HG02623 (cell line): ENCODE measurements at regions not wholly inside any gene's neighbourhood (a gene's known extent, or its start where the extent isn't known, plus 50 kb on each side); places are given as distances from the start of the nearest gene placed in this dataset.

ENCODE experiments used
- ATAC-seq: cut with Tn5 transposase; IDR thresholded peaks from one replicate; pipeline ENCODE4 v1.9.1; 2021; ENCODE audit warnings: moderate library complexity; ENCODE audit not compliant: unreplicated experiment

DNA sequence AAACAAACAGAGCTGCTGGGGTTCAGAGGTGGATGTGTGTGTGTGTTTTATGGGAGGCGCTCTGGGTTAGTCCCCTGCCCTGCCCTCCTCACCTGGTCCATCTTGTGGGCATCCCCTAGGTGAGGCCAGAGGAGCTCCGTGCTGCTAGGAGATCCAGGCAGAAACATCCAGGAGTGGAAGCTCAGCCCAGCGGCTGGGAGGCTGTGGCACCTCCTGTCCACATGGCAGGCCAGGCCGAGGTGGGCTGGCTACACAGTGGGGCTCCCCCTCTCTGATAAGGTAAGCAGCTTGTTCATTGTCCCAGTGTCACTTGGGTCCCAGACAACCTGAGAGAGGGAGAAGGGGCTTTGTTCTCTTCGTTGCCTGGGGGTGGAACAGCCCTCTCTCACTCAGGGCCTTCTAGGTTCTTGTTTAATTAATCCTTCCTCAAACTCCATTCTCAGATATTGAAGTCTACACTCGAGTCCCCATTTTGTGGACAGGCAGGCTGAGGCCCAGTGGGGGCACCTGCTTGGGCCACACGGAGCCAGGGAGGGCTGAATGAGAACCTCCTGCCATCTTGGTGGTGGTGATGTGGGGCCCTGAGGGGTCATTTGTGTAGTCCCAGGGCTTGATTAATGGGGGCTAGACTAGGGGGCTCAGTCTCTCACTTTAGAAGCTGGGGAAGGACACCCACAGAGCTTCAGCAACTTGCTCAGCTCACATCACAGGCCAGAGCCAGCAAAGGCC lies 216.8 kb upstream of the GPR26 start:
- ATAC-seq: no peak

DNA sequence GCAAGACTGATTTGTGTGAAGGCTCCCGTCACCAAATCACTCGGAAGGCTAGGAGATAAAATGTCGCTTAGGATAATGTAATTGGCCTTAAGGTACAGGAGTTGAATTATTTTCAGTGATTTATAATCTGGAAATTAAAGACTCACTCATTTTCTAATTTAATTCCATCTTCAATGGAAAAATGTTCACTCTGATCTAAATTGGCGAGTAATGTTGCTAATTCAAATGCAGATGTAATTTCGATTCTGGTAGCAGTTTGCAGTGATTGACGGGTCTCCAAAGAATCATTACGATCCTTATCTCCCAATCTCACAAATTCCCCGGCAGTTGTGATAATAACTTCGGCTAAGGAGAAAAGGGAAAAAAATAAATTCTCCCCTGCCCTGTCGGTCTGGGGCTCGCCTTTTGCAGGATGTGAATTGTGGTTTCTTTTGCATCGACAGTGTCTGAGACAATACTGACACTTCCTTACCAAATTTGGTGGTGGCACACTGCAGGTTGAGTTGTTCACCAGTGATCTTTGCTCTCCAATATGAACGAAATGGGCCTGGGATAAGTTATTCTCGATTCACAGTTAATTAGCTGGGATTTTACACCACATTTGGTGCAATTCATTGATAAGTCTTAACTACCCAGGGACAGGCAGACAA lies 215.1 kb upstream of the GPR26 start:
- no peak for ATAC-seq

GRCh38 chr10:123451618-123452245 lies 214.4 kb upstream of the GPR26 start:
- ATAC-seq: no peak

GRCh38 chr10:123454987-123455386 lies 211.2 kb upstream of the GPR26 start:
- no peak for ATAC-seq

- no peak for ATAC-seq
Observed at GRCh38 chr10:123455861-123456260, 210.3 kb upstream of the GPR26 start.

DNA sequence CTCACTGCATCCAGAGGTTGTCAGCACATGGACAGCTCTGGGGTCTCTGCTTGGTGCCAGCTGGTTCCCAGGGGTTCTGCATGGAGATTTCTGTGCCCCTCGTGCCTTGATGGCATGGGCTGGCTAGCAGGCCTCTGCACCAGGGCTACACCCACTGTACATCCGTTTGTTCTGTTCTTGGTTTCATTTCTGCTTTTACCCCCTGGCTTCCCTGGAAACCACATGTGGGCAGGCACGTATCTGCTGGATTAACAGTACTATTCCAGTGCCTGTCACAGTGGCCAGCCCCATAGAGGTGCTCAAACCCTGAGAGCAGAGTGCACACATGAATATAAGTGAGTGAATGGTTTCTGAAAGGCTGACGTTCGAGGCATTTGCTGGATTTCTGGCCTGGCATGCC lies 207.2 kb upstream of the GPR26 start:
- no peak for ATAC-seq

- no peak for ATAC-seq
Observed at GRCh38 chr10:123459371-123460091, 206.6 kb upstream of the GPR26 start.

GRCh38 chr10:123462246-123462645 lies 203.9 kb upstream of the GPR26 start:
- ATAC-seq: no peak

- no peak for ATAC-seq
Observed at GRCh38 chr10:123462756-123463155, 203.4 kb upstream of the GPR26 start.

- ATAC-seq: no peak
Observed at GRCh38 chr10:123463181-123463580, 203.0 kb upstream of the GPR26 start.

- ATAC-seq: no peak
Observed at GRCh38 chr10:123463698-123464097, 202.5 kb upstream of the GPR26 start.

- ATAC-seq: no peak
Observed at GRCh38 chr10:123464430-123465323, 201.5 kb upstream of the GPR26 start.

GRCh38 chr10:123470336-123470921 lies 195.7 kb upstream of the GPR26 start:
- ATAC-seq: no peak

DNA sequence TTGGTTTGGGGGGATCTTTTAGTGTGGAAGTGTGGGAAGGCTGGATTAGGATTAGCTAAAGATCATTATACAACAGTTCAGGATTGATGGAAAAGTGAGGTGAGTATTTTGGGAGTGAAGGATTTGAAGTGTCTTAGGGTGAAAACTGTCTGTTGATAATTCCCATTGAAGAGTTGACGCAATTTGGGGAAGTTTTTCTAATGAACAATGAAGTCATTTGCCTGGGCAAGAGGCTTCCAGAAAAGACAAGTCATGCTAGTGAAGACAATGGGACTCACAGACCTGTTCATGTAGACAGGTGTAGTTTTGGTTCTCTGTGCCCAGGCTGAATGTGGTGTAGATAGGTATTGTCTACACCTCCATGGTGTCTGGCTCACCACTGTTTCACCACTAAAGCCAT lies 194.3 kb upstream of the GPR26 start:
- no peak for ATAC-seq

- ATAC-seq: no peak
Observed at GRCh38 chr10:123472606-123473005, 193.5 kb upstream of the GPR26 start.

- ATAC-seq: no peak
Observed at GRCh38 chr10:123474700-123475099, 191.5 kb upstream of the GPR26 start.

- ATAC-seq: no peak
Observed at GRCh38 chr10:123475466-123475865, 190.7 kb upstream of the GPR26 start.

- no peak for ATAC-seq
Observed at GRCh38 chr10:123478116-123478515, 188.0 kb upstream of the GPR26 start.

- no peak for ATAC-seq
Observed at GRCh38 chr10:123479640-123480039, 186.5 kb upstream of the GPR26 start.

DNA sequence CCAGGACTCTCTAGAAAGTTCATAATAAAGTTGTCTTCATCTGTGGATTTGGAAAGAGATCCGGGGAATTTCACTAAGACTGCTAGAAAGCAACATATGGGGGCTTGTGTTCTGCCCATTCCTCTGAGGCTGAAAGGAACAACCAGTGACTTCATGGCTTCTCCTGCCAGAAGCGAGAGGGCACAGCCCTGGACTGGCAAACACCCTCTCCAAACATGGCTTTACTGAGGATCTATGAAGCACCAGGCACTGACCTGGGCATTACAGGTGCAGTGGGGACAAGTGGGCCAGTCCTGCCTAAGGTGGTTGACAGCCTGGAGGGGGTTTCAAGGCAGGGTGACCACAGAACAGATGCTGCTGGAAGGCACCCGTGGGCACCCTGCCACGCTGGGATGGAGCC lies 185.8 kb upstream of the GPR26 start:
- no peak for ATAC-seq
